ENCODE measurements at regions not wholly inside any gene's neighbourhood (a gene's known extent, or its start where the extent isn't known, plus 50 kb on each side); places are given as distances from the start of the nearest gene placed in this dataset.

- TF ChIP-seq CTCF (IDR thresholded peaks at IDR 0.05; ENCODE audit: low read depth, low read length) (no peak), EZH2phosphoT487 (IDR thresholded peaks at IDR 0.05; ENCODE audit: low read depth) (no peak)
Observed at GRCh38 chr13:33445024-33445423, 159.5 kb upstream of the STARD13 start.
